ENCODE measurements at regions not wholly inside any gene's neighbourhood (a gene's known extent, or its start where the extent isn't known, plus 50 kb on each side); places are given as distances from the start of the nearest gene placed in this dataset.
"Not testable (repeated sequence)": the region's sequence is repeated elsewhere in the genome, so short reads cannot be mapped to it uniquely, and the experiment has no call there.

GRCh38 chr6:22732176-22732970 lies 163.0 kb downstream of the HDGFL1 start:
- DNase-seq: no peak
- intact Hi-C loops (cut with DNase I): loop anchor here (5.0 kb wide), 1 partner anchor 80 kb away; no protein-coding TSS in a partner anchor

GRCh38 chr6:22736740-22737139 lies 167.4 kb downstream of the HDGFL1 start:
- DNase-seq: no peak
- intact Hi-C loops (cut with DNase I): no loop called here

- intact Hi-C loops (cut with DNase I): no loop called here
- peak; percentile 44 to 91 (median 73) for DNase-seq
These were observed 168.0 kb downstream of the HDGFL1 start for GRCh38 chr6:22737331-22737730.

GRCh38 chr6:22738194-22738593 lies 168.8 kb downstream of the HDGFL1 start:
- no peak for DNase-seq
- intact Hi-C loops (cut with DNase I): no loop called here

GRCh38 chr6:22747571-22747970 lies 178.2 kb downstream of the HDGFL1 start:
- DNase-seq: no peak
- intact Hi-C loops (cut with DNase I): no loop called here

- intact Hi-C loops (cut with DNase I): no loop called here
- DNase-seq: no peak
These were observed 179.3 kb downstream of the HDGFL1 start for GRCh38 chr6:22748681-22749080.

GRCh38 chr6:22749696-22750095 lies 180.3 kb downstream of the HDGFL1 start:
- intact Hi-C loops (cut with DNase I): no loop called here
- no peak for DNase-seq

GRCh38 chr6:22751223-22751622 lies 181.9 kb downstream of the HDGFL1 start:
- intact Hi-C loops (cut with DNase I): no loop called here

GRCh38 chr6:22752522-22752921 lies 183.2 kb downstream of the HDGFL1 start:
- no peak for DNase-seq
- intact Hi-C loops (cut with DNase I): no loop called here

More at GRCh38 chr6:22751223-22751622, 181.9 kb downstream of the HDGFL1 start:
- no peak for DNase-seq

GRCh38 chr6:22754061-22754460 lies 184.7 kb downstream of the HDGFL1 start:
- intact Hi-C loops (cut with DNase I): no loop called here
- DNase-seq: no peak

- no peak for DNase-seq
- intact Hi-C loops (cut with DNase I): no loop called here
These were observed 186.2 kb downstream of the HDGFL1 start for GRCh38 chr6:22755605-22756004.

GRCh38 chr6:22756365-22756764 lies 187.0 kb downstream of the HDGFL1 start:
- intact Hi-C loops (cut with DNase I): no loop called here
- no peak for DNase-seq

- no peak for DNase-seq
- intact Hi-C loops (cut with DNase I): no loop called here
These were observed 195.1 kb downstream of the HDGFL1 start for GRCh38 chr6:22764496-22764895.

GRCh38 chr6:22765015-22765414 lies 195.6 kb downstream of the HDGFL1 start:
- intact Hi-C loops (cut with DNase I): no loop called here
- no peak for DNase-seq

GRCh38 chr6:22766979-22767378 lies 197.6 kb downstream of the HDGFL1 start:
- DNase-seq: no peak
- intact Hi-C loops (cut with DNase I): no loop called here

GRCh38 chr6:22770054-22770453 lies 200.7 kb downstream of the HDGFL1 start:
- intact Hi-C loops (cut with DNase I): no loop called here
- no peak for DNase-seq

- no peak for DNase-seq
- intact Hi-C loops (cut with DNase I): no loop called here
These were observed 204.8 kb downstream of the HDGFL1 start for GRCh38 chr6:22774129-22774528.

- intact Hi-C loops (cut with DNase I); DNase-seq: not testable (repeated sequence)
These were observed 209.1 kb downstream of the HDGFL1 start for GRCh38 chr6:22778438-22778837.

GRCh38 chr6:22779062-22779461 lies 209.7 kb downstream of the HDGFL1 start:
- DNase-seq: no peak
- intact Hi-C loops (cut with DNase I): no loop called here

GRCh38 chr6:22783931-22784330 lies 214.6 kb downstream of the HDGFL1 start:
- no peak for DNase-seq
- intact Hi-C loops (cut with DNase I): no loop called here

Measured in head of caudate nucleus (tissue), 42 donors.